ENCODE measurements at regions not wholly inside any gene's neighbourhood (a gene's known extent, or its start where the extent isn't known, plus 50 kb on each side); places are given as distances from the start of the nearest gene placed in this dataset.
"Not testable (repeated sequence)": the region's sequence is repeated elsewhere in the genome, so short reads cannot be mapped to it uniquely, and the experiment has no call there.

- no peak for DNase-seq
These were observed 276.0 kb downstream of the CYRIA start for GRCh38 chr2:16389611-16390010.

- not testable (repeated sequence) for DNase-seq
These were observed 277.3 kb downstream of the CYRIA start for GRCh38 chr2:16388199-16388830.

GRCh38 chr2:16387461-16387984, 278.1 kb downstream of the CYRIA start:
- no peak for DNase-seq

- no peak for DNase-seq
These were observed 279.2 kb downstream of the CYRIA start for GRCh38 chr2:16386431-16386830.

- no peak for DNase-seq
These were observed 279.6 kb downstream of the CYRIA start for GRCh38 chr2:16386031-16386430.

GRCh38 chr2:16385341-16385740, 280.3 kb downstream of the CYRIA start:
- DNase-seq = no peak

- DNase-seq = no peak
These were observed 282.2 kb downstream of the CYRIA start for GRCh38 chr2:16383411-16383810.

- DNase-seq = no peak
These were observed 283.2 kb downstream of the CYRIA start for GRCh38 chr2:16382451-16382850.

- no peak for DNase-seq
These were observed 284.1 kb downstream of the CYRIA start for GRCh38 chr2:16381511-16381910.

- DNase-seq = not testable (repeated sequence)
These were observed 285.7 kb downstream of the CYRIA start for GRCh38 chr2:16379901-16380300.

GRCh38 chr2:16379061-16379460, 286.6 kb downstream of the CYRIA start:
- not testable (repeated sequence) for DNase-seq

- no peak for DNase-seq
These were observed 287.6 kb downstream of the CYRIA start for GRCh38 chr2:16378031-16378430.

- DNase-seq = no peak
These were observed 289.7 kb downstream of the CYRIA start for GRCh38 chr2:16375981-16376380.

GRCh38 chr2:16375351-16375750, 290.3 kb downstream of the CYRIA start:
- DNase-seq = no peak

- DNase-seq = no peak
These were observed 291.0 kb downstream of the CYRIA start for GRCh38 chr2:16374671-16375070.

- no peak for DNase-seq
These were observed 292.3 kb downstream of the CYRIA start for GRCh38 chr2:16373341-16373740.

GRCh38 chr2:16371751-16372150, 293.9 kb downstream of the CYRIA start:
- DNase-seq = no peak

- no peak for DNase-seq
These were observed 296.7 kb downstream of the CYRIA start for GRCh38 chr2:16368951-16369350.

GRCh38 chr2:16368328-16368727, 297.3 kb downstream of the CYRIA start:
- no peak for DNase-seq

- DNase-seq = no peak
These were observed 300.3 kb downstream of the CYRIA start for GRCh38 chr2:16365366-16365765.

GRCh38 chr2:16363581-16363980, 302.1 kb downstream of the CYRIA start:
- no peak for DNase-seq

- no peak for DNase-seq
These were observed 303.0 kb downstream of the CYRIA start for GRCh38 chr2:16362611-16363010.

- no peak for DNase-seq
These were observed 304.2 kb downstream of the CYRIA start for GRCh38 chr2:16361261-16361995.

GRCh38 chr2:16359961-16360360, 305.7 kb downstream of the CYRIA start:
- DNase-seq = no peak

Measured in midbrain (tissue), 1 donor.